ENCODE measurements at regions not wholly inside any gene's neighbourhood (a gene's known extent, or its start where the extent isn't known, plus 50 kb on each side); places are given as distances from the start of the nearest gene placed in this dataset.

DNA sequence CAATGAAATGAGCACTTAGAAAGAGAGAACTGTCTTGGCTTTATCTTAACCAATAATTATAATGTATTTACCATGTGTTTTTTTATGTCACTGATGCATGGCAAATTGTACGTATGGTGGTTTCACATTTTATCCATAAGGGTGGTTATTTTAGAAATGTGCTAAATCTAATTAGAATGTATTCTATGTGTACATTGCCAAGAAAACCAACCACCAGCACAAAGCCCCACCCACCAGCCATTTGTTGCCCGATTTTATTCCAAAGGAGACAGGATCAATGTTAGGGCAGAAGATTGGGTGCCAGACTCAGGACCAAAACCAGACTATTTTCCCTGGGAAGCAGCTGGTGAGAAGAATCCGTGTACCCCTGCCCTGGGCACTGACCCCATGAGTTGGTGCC lies 63.0 kb upstream of the SOX1 start:
- H3K27me3 Mint-ChIP-seq (ENCODE audit: unreplicated experiment), result peaks cover 1% of the 10 kb centered on the region
- peaks cover 4% of the 10 kb centered on the region for H3K9me3 Mint-ChIP-seq (ENCODE audit: unreplicated experiment)
- no peak overlapping the region for H3K27ac Mint-ChIP-seq (ENCODE audit: unreplicated experiment)
- TF ChIP-seq, protein P1, sequence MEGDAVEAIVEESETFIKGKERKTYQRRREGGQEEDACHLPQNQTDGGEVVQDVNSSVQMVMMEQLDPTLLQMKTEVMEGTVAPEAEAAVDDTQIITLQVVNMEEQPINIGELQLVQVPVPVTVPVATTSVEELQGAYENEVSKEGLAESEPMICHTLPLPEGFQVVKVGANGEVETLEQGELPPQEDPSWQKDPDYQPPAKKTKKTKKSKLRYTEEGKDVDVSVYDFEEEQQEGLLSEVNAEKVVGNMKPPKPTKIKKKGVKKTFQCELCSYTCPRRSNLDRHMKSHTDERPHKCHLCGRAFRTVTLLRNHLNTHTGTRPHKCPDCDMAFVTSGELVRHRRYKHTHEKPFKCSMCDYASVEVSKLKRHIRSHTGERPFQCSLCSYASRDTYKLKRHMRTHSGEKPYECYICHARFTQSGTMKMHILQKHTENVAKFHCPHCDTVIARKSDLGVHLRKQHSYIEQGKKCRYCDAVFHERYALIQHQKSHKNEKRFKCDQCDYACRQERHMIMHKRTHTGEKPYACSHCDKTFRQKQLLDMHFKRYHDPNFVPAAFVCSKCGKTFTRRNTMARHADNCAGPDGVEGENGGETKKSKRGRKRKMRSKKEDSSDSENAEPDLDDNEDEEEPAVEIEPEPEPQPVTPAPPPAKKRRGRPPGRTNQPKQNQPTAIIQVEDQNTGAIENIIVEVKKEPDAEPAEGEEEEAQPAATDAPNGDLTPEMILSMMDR (IDR thresholded peaks at IDR 0.05; ENCODE audit: unreplicated experiment), result no peak
- DNase-seq (ENCODE audit: low spot score), result no peak
- no peaks in the 10 kb centered on the region for H3K4me1 Mint-ChIP-seq (ENCODE audit: unreplicated experiment)
- H3K4me3 Mint-ChIP-seq (ENCODE audit: unreplicated experiment), result no peak overlapping the region
- no peaks in the 10 kb centered on the region for H3K36me3 Mint-ChIP-seq (ENCODE audit: low read depth, unreplicated experiment)

- Mint-ChIP-seq H3K4me1 (ENCODE audit: unreplicated experiment) (no peaks in the 10 kb centered on the region), H3K9me3 (ENCODE audit: unreplicated experiment) (peaks cover 4% of the 10 kb centered on the region), H3K27ac (ENCODE audit: unreplicated experiment) (no peak overlapping the region), H3K27me3 (ENCODE audit: unreplicated experiment) (no peaks in the 10 kb centered on the region), H3K4me3 (ENCODE audit: unreplicated experiment) (no peak overlapping the region), H3K36me3 (ENCODE audit: low read depth, unreplicated experiment) (no peaks in the 10 kb centered on the region)
- TF ChIP-seq, protein P1 (IDR thresholded peaks at IDR 0.05; ENCODE audit: unreplicated experiment), result no peak
- no peak for DNase-seq (ENCODE audit: low spot score)
Observed at GRCh38 chr13:112005925-112006324, 61.0 kb upstream of the SOX1 start.

GRCh38 chr13:112007191-112007590 lies 59.8 kb upstream of the SOX1 start:
- no peaks in the 10 kb centered on the region for H3K4me1 Mint-ChIP-seq (ENCODE audit: unreplicated experiment)
- TF ChIP-seq, protein P1 (IDR thresholded peaks at IDR 0.05; ENCODE audit: unreplicated experiment), result no peak
- no peaks in the 10 kb centered on the region for H3K36me3 Mint-ChIP-seq (ENCODE audit: low read depth, unreplicated experiment)
- H3K9me3 Mint-ChIP-seq (ENCODE audit: unreplicated experiment), result peaks cover 4% of the 10 kb centered on the region
- no peak overlapping the region for H3K4me3 Mint-ChIP-seq (ENCODE audit: unreplicated experiment)
- no peak overlapping the region for H3K27ac Mint-ChIP-seq (ENCODE audit: unreplicated experiment)
- H3K27me3 Mint-ChIP-seq (ENCODE audit: unreplicated experiment), result no peaks in the 10 kb centered on the region
- DNase-seq (ENCODE audit: low spot score), result no peak

- Mint-ChIP-seq H3K4me3 (ENCODE audit: unreplicated experiment) (no peak overlapping the region), H3K27ac (ENCODE audit: unreplicated experiment) (no peak overlapping the region), H3K4me1 (ENCODE audit: unreplicated experiment) (no peaks in the 10 kb centered on the region), H3K36me3 (ENCODE audit: low read depth, unreplicated experiment) (peaks cover 3% of the 10 kb centered on the region), H3K9me3 (ENCODE audit: unreplicated experiment) (peaks cover 4% of the 10 kb centered on the region), H3K27me3 (ENCODE audit: unreplicated experiment) (peaks cover 4% of the 10 kb centered on the region)
- DNase-seq (ENCODE audit: low spot score), result no peak
- TF ChIP-seq, protein P1 (IDR thresholded peaks at IDR 0.05; ENCODE audit: unreplicated experiment), result no peak
Observed at GRCh38 chr13:112010714-112011113, 56.2 kb upstream of the SOX1 start.

DNA sequence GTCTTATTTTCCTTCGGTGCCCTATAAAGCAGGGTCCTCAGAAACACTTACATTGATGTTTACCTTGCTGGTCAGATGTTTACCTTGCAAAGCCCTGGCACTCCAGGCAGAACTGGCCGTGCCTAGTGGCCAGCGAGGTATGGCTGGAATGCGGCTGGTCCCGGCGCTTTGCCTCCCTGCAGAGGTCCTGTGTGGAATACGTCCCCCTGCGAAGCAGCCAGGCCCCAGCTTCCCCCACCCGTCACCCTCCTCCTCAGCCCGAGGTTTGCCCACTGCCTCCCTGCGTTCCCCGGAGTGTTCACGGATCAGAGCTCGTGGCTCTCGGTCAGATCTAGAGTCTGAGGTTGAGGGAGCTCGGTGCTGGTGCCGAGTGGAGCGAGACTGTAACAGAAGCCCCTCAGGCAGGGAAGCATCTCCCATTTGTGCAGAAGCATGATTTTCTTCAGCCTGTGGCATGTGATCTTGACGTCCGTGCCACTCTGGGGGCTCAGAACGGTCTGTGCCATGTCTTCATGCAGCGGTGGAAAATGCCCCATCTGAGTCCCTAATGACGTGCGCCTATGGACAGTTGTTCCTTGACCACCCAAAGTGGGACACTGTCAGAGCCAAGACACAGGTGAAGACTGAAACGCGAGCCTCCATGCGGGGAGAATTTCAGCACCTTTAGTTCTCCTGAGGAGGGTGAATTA lies 54.8 kb upstream of the SOX1 start:
- peaks cover 3% of the 10 kb centered on the region for H3K36me3 Mint-ChIP-seq (ENCODE audit: low read depth, unreplicated experiment)
- H3K27ac Mint-ChIP-seq (ENCODE audit: unreplicated experiment), result no peak overlapping the region
- no peaks in the 10 kb centered on the region for H3K9me3 Mint-ChIP-seq (ENCODE audit: unreplicated experiment)
- H3K4me1 Mint-ChIP-seq (ENCODE audit: unreplicated experiment), result no peaks in the 10 kb centered on the region
- H3K4me3 Mint-ChIP-seq (ENCODE audit: unreplicated experiment), result no peak overlapping the region
- H3K27me3 Mint-ChIP-seq (ENCODE audit: unreplicated experiment), result peaks cover 4% of the 10 kb centered on the region
- DNase-seq (ENCODE audit: low spot score), result no peak
- TF ChIP-seq, protein P1 (IDR thresholded peaks at IDR 0.05; ENCODE audit: unreplicated experiment), result no peak

All from endothelial cell (in vitro differentiated cells).